ENCODE measurements at regions not wholly inside any gene's neighbourhood (a gene's known extent, or its start where the extent isn't known, plus 50 kb on each side); places are given as distances from the start of the nearest gene placed in this dataset.

DNA sequence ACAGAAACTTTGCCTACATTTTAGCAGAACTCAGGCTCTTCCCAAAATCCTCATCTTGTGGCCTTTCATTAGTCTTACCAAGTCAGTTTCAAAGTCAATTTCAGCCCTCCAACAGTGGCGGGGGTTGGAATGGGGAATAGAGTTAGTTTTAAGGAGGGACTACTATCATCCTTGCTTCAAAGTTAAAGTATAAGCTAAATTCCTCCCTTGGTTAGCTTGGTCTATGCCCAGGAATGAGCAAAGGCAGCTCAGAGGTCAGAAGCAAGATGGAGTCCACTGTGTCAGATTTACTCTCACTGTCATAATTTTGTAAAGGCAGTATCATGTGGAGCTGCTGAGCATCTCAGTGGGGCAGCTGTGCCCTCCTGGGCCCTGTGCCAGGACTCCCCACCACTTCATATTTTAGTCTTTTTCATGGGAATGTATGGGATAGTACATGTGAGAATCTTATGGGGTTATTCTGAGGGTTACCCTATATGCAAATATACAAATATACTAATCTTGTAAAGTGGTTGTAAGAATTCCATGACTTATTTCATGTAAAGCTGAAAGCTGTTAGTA lies 145.2 kb upstream of the MMADHC start:
- no CpG with 5 or more reads among the region's 1 CpG for WGBS (ENCODE audit: insufficient coverage, insufficient read length)
- no peak overlapping the region for H3K4me3 ChIP-seq (ENCODE audit: low read length)

DNA sequence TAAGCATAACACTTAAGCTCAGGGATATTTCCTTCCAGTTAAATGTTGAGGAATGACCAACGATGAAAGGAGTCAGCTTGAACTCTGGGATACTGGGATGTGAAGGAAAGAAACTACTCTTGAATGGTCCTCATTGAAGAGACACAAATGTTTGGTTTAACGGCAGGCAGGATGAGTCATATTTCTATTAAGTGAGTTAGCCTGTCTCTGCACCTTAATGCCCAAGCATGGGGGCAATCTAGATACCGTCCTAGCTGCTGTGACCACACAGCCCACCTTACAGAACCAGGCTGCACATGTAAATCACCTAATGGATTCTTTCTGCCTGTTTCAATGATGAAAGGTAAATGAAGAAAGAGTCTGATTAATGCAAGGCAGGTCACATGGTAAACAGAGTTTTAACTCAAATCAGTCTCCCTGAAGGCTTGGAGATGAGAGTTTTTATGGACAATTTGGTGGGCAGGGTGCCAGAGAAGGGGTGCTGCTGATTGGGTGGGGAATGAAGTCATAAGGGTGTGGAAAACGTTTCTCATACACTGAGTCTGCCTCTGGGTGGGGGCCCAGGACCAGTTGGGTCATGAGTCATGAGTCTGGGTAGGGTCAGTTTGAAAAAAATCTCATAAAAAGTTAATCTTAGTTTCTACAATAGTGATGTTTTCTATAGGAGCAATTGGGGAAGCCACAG lies 144.6 kb upstream of the MMADHC start:
- H3K4me1 ChIP-seq (ENCODE audit: control insufficient read depth, insufficient read depth, low read length), result no peaks in the 10 kb centered on the region
- no peaks in the 10 kb centered on the region for H3K36me3 ChIP-seq (ENCODE audit: control insufficient read depth, insufficient read depth, low read length)
- WGBS (ENCODE audit: insufficient coverage, insufficient read length), result no CpG with 5 or more reads among the region's 4 CpGs
- no peaks in the 10 kb centered on the region for H3K9me3 ChIP-seq (ENCODE audit: control insufficient read depth, insufficient read depth, low read length)
- no peak overlapping the region for H3K4me3 ChIP-seq (ENCODE audit: low read length)
- H3K27me3 ChIP-seq (ENCODE audit: control insufficient read depth, insufficient read depth, low read length), result no peaks in the 10 kb centered on the region
- DNase-seq (ENCODE audit: low read depth, low spot score), result no peak
- H3K27ac ChIP-seq (ENCODE audit: low read length), result no peak overlapping the region

More for the DNA sequence above, 145.2 kb upstream of the MMADHC start:
- H3K27ac ChIP-seq (ENCODE audit: low read length), result no peak overlapping the region
- no peaks in the 10 kb centered on the region for H3K4me1 ChIP-seq (ENCODE audit: control insufficient read depth, insufficient read depth, low read length)
- DNase-seq (ENCODE audit: low read depth, low spot score), result no peak
- H3K36me3 ChIP-seq (ENCODE audit: control insufficient read depth, insufficient read depth, low read length), result no peaks in the 10 kb centered on the region
- no peaks in the 10 kb centered on the region for H3K9me3 ChIP-seq (ENCODE audit: control insufficient read depth, insufficient read depth, low read length)
- H3K27me3 ChIP-seq (ENCODE audit: control insufficient read depth, insufficient read depth, low read length), result no peaks in the 10 kb centered on the region

DNA sequence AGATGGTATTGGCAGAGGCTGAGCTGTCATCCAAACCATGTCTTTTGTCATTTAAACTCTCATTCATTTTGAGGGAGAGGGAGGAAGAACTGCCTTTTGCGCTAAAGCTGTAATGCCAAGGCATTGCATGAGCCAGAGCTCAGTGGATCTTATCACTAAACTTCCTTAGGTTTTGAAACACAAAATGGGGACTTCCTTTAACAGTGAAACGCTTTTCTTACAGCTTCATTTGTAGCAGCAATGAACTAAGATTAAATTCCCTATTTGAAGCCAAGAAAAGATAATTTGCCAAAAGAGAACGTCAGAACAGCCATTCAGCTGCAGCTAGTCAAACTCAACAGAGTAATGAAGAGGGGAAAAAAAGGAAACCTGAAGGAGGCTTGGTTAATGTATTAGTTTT lies 143.5 kb upstream of the MMADHC start:
- Histone ChIP-seq H3K36me3 (ENCODE audit: control insufficient read depth, insufficient read depth, low read length) (no peaks in the 10 kb centered on the region), H3K27ac (ENCODE audit: low read length) (no peak overlapping the region), H3K27me3 (ENCODE audit: control insufficient read depth, insufficient read depth, low read length) (no peaks in the 10 kb centered on the region), H3K4me1 (ENCODE audit: control insufficient read depth, insufficient read depth, low read length) (no peaks in the 10 kb centered on the region), H3K9me3 (ENCODE audit: control insufficient read depth, insufficient read depth, low read length) (no peaks in the 10 kb centered on the region), H3K4me3 (ENCODE audit: low read length) (no peak overlapping the region)
- no peak for DNase-seq (ENCODE audit: low read depth, low spot score)
- no CpG with 5 or more reads among the region's 3 CpGs for WGBS (ENCODE audit: insufficient coverage, insufficient read length)

DNA sequence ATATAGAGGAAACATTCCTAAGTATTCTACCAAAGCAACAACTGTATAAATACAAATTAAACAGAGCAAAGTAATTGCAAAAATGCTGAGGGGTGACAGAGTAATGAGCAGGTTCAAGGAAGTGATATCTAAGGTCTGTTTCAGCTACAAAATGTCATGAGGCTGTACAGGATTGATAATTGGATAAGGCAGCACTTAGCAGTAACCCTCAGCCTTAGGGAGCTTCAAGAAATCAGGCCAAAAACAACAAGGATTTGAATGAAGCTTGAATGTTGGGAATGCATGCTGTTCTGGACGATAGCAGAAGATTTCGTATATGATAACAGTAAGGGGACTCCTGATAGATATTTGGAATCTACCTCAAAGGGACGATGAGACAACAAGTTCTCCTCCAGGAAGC lies 142.0 kb upstream of the MMADHC start:
- no peak overlapping the region for H3K27ac ChIP-seq (ENCODE audit: low read length)
- no CpG with 5 or more reads among the region's 3 CpGs for WGBS (ENCODE audit: insufficient coverage, insufficient read length)
- H3K4me1 ChIP-seq (ENCODE audit: control insufficient read depth, insufficient read depth, low read length), result no peaks in the 10 kb centered on the region
- no peak for DNase-seq (ENCODE audit: low read depth, low spot score)
- no peaks in the 10 kb centered on the region for H3K9me3 ChIP-seq (ENCODE audit: control insufficient read depth, insufficient read depth, low read length)
- no peaks in the 10 kb centered on the region for H3K36me3 ChIP-seq (ENCODE audit: control insufficient read depth, insufficient read depth, low read length)
- H3K27me3 ChIP-seq (ENCODE audit: control insufficient read depth, insufficient read depth, low read length), result no peaks in the 10 kb centered on the region
- no peak overlapping the region for H3K4me3 ChIP-seq (ENCODE audit: low read length)

DNA sequence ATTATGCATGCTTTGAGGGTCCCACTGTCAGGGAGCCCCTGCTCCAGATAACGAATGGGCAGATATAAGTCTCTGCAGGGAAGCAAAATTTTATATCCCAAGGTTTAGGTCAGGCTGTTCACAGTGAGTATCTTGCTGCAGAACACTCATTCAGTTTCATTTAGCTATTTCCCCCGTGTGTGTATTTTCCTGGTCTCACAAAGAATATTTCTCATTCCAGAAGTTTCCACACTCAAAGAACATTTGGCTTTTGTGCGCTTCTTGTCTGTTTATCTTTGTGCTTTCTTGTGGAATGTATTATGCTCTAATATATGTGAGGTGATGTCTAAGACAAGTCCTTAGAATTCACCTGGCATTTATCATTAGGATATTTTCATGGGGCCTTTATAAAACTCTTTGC lies 140.4 kb upstream of the MMADHC start:
- Histone ChIP-seq H3K4me3 (ENCODE audit: low read length) (no peak overlapping the region), H3K4me1 (ENCODE audit: control insufficient read depth, insufficient read depth, low read length) (no peaks in the 10 kb centered on the region), H3K27ac (ENCODE audit: low read length) (no peak overlapping the region), H3K9me3 (ENCODE audit: control insufficient read depth, insufficient read depth, low read length) (no peaks in the 10 kb centered on the region), H3K27me3 (ENCODE audit: control insufficient read depth, insufficient read depth, low read length) (no peaks in the 10 kb centered on the region), H3K36me3 (ENCODE audit: control insufficient read depth, insufficient read depth, low read length) (no peaks in the 10 kb centered on the region)
- no CpG with 5 or more reads among the region's 3 CpGs for WGBS (ENCODE audit: insufficient coverage, insufficient read length)
- DNase-seq (ENCODE audit: low read depth, low spot score), result no peak

DNA sequence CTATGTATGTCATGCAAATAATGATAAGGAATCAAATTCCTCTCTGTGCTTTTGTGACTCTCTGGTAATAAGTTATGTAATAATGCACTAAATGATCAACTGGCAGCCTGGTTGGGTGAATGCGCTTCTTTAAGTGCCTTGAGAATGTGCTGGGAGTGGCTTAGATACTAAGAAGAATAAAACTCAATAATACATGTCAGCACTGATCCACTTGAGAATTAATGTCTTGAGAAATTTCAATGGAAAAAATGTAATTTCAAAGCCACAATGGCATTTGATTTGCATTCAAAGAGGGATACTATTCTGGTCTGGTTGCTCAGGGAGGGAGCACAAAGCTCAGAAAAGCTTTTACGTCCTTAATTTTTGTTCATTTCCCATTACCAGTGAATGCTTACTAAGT lies 137.7 kb upstream of the MMADHC start:
- no peaks in the 10 kb centered on the region for H3K9me3 ChIP-seq (ENCODE audit: control insufficient read depth, insufficient read depth, low read length)
- H3K36me3 ChIP-seq (ENCODE audit: control insufficient read depth, insufficient read depth, low read length), result no peaks in the 10 kb centered on the region
- no peak overlapping the region for H3K4me3 ChIP-seq (ENCODE audit: low read length)
- no peak for DNase-seq (ENCODE audit: low read depth, low spot score)
- no peak overlapping the region for H3K27ac ChIP-seq (ENCODE audit: low read length)
- WGBS (ENCODE audit: insufficient coverage, insufficient read length), result no CpG with 5 or more reads among the region's 2 CpGs
- no peaks in the 10 kb centered on the region for H3K4me1 ChIP-seq (ENCODE audit: control insufficient read depth, insufficient read depth, low read length)
- no peaks in the 10 kb centered on the region for H3K27me3 ChIP-seq (ENCODE audit: control insufficient read depth, insufficient read depth, low read length)

DNA sequence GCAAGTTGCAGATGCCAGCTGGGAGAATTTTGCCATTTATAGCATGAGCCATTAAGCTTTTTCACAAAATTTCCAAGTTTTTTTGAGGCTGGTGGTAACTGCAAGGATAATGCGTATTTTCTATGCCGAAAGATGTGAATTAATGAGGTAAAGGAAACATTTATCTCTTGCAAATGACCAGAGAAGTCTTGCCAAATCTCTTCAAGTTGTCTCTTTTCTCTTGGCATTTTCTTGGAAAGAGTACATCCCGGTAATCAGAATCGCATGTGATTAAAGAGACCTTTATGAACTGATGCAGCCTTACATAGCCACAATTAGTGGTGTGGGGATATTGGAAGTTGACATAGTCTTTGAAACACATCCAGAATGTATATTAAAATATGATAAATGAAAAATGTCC lies 136.5 kb upstream of the MMADHC start:
- H3K27ac ChIP-seq (ENCODE audit: low read length), result no peak overlapping the region
- DNase-seq (ENCODE audit: low read depth, low spot score), result no peak
- no peak overlapping the region for H3K4me3 ChIP-seq (ENCODE audit: low read length)
- no peaks in the 10 kb centered on the region for H3K4me1 ChIP-seq (ENCODE audit: control insufficient read depth, insufficient read depth, low read length)
- no peaks in the 10 kb centered on the region for H3K36me3 ChIP-seq (ENCODE audit: control insufficient read depth, insufficient read depth, low read length)
- no peaks in the 10 kb centered on the region for H3K27me3 ChIP-seq (ENCODE audit: control insufficient read depth, insufficient read depth, low read length)
- no CpG with 5 or more reads among the region's 4 CpGs for WGBS (ENCODE audit: insufficient coverage, insufficient read length)
- H3K9me3 ChIP-seq (ENCODE audit: control insufficient read depth, insufficient read depth, low read length), result no peaks in the 10 kb centered on the region

DNA sequence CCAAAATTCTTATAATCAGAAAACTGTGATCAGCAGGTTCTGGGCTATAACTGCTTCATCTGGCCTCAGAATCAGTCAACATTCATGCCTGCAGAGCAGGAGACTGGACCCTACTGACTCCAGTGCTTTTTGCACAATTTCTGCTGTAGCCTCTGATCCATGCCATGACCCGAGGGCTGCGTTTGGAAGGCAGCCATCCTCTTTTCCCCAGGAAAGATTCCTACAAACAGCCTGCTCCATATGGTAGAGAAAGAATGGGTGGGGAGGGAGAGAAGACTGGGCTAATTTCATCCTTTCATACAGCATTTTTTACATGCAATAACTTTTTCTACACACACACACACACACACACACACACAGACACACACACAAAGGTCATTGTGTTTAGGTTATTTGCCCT lies 133.0 kb upstream of the MMADHC start:
- no peak for DNase-seq (ENCODE audit: low read depth, low spot score)
- H3K4me1 ChIP-seq (ENCODE audit: control insufficient read depth, insufficient read depth, low read length), result peaks cover 3% of the 10 kb centered on the region; the same call in 1 of the 2 replicates
- no CpG with 5 or more reads among the region's 2 CpGs for WGBS (ENCODE audit: insufficient coverage, insufficient read length)
- H3K36me3 ChIP-seq (ENCODE audit: control insufficient read depth, insufficient read depth, low read length), result no peaks in the 10 kb centered on the region
- no peak overlapping the region for H3K27ac ChIP-seq (ENCODE audit: low read length)
- H3K9me3 ChIP-seq (ENCODE audit: control insufficient read depth, insufficient read depth, low read length), result no peaks in the 10 kb centered on the region
- no peak overlapping the region for H3K4me3 ChIP-seq (ENCODE audit: low read length)
- no peaks in the 10 kb centered on the region for H3K27me3 ChIP-seq (ENCODE audit: control insufficient read depth, insufficient read depth, low read length)

DNA sequence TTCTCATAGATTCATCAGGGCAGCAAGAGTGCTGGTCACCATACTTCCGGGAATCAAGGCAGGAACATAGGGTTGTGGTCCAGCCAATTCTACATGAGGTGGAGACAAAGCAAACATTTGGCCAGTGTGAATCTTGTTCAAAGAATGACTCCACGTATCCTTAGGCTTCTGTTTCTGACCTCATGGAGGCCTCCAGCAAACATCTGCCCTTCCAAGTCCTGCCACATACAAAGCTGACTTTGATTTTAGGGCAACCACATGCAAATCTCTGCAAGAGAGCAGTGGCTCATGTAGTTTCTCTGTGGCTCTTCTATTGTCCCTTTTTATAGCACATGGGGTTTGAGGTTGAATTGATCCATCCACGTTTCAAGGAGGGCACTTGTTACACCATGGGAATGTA lies 132.1 kb upstream of the MMADHC start:
- H3K36me3 ChIP-seq (ENCODE audit: control insufficient read depth, insufficient read depth, low read length), result no peaks in the 10 kb centered on the region
- WGBS (ENCODE audit: insufficient coverage, insufficient read length), result no CpG with 5 or more reads among the region's 3 CpGs
- H3K4me3 ChIP-seq (ENCODE audit: low read length), result no peak overlapping the region
- no peaks in the 10 kb centered on the region for H3K9me3 ChIP-seq (ENCODE audit: control insufficient read depth, insufficient read depth, low read length)
- no peaks in the 10 kb centered on the region for H3K27me3 ChIP-seq (ENCODE audit: control insufficient read depth, insufficient read depth, low read length)
- no peak overlapping the region for H3K27ac ChIP-seq (ENCODE audit: low read length)
- peaks cover 3% of the 10 kb centered on the region; the same call in 1 of the 2 replicates for H3K4me1 ChIP-seq (ENCODE audit: control insufficient read depth, insufficient read depth, low read length)
- DNase-seq (ENCODE audit: low read depth, low spot score), result no peak

DNA sequence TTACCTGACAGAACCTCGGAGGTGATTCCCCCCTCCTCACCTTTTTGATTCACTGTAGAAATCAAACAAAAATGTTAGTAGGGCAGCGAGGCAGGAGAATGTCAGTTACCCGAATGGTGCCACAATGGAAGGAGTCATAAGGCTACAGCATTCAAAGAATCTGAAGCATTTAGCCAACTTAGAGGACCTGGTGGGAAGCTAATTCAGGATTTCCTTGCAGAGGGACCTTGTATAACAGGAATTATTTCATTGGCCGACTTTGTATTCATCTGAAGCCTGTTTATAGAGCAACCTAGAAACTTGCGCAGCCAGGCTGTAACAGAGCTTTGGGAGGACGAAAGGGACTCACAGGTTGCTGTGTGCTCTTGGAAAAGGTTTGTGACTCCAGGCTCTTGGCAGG lies 129.1 kb upstream of the MMADHC start:
- no peaks in the 10 kb centered on the region for H3K27me3 ChIP-seq (ENCODE audit: control insufficient read depth, insufficient read depth, low read length)
- no CpG with 5 or more reads among the region's 6 CpGs for WGBS (ENCODE audit: insufficient coverage, insufficient read length)
- no peak overlapping the region for H3K4me3 ChIP-seq (ENCODE audit: low read length)
- DNase-seq (ENCODE audit: low read depth, low spot score), result no peak
- H3K36me3 ChIP-seq (ENCODE audit: control insufficient read depth, insufficient read depth, low read length), result no peaks in the 10 kb centered on the region
- no peaks in the 10 kb centered on the region for H3K9me3 ChIP-seq (ENCODE audit: control insufficient read depth, insufficient read depth, low read length)
- H3K4me1 ChIP-seq (ENCODE audit: control insufficient read depth, insufficient read depth, low read length), result peaks cover 3% of the 10 kb centered on the region; the same call in 1 of the 2 replicates
- no peak overlapping the region for H3K27ac ChIP-seq (ENCODE audit: low read length)

DNA sequence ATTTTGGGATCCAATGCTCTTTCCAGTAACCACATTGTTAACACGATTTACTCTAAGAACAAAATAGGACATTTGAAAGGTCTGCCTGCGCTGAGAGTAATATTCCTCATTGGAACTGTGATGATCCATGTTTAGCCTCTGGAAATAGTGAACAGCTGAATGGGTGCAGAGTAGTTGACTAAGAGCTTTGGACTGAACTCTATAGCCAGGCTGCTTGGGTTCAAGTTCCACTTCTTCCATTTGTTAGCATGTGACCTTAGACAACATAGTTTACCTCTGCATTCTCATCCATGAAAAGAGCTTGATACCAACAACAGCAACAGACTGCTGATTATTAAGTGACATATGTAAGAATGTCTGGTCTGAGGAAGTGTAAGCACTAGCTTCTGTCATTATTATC lies 128.3 kb upstream of the MMADHC start:
- H3K4me3 ChIP-seq (ENCODE audit: low read length), result no peak overlapping the region
- no peaks in the 10 kb centered on the region for H3K36me3 ChIP-seq (ENCODE audit: control insufficient read depth, insufficient read depth, low read length)
- no peak for DNase-seq (ENCODE audit: low read depth, low spot score)
- no peaks in the 10 kb centered on the region for H3K9me3 ChIP-seq (ENCODE audit: control insufficient read depth, insufficient read depth, low read length)
- H3K4me1 ChIP-seq (ENCODE audit: control insufficient read depth, insufficient read depth, low read length), result peaks cover 3% of the 10 kb centered on the region; the same call in 1 of the 2 replicates
- H3K27me3 ChIP-seq (ENCODE audit: control insufficient read depth, insufficient read depth, low read length), result no peaks in the 10 kb centered on the region
- WGBS (ENCODE audit: insufficient coverage, insufficient read length), result no CpG with 5 or more reads among the region's 2 CpGs
- no peak overlapping the region for H3K27ac ChIP-seq (ENCODE audit: low read length)
